ENCODE measurements at regions not wholly inside any gene's neighbourhood (a gene's known extent, or its start where the extent isn't known, plus 50 kb on each side); places are given as distances from the start of the nearest gene placed in this dataset.
A peak's percentile ranks its signal among the peaks of the same experiment; 100 is the strongest.
"Not testable (repeated sequence)": the region's sequence is repeated elsewhere in the genome, so short reads cannot be mapped to it uniquely, and the experiment has no call there.

DNA sequence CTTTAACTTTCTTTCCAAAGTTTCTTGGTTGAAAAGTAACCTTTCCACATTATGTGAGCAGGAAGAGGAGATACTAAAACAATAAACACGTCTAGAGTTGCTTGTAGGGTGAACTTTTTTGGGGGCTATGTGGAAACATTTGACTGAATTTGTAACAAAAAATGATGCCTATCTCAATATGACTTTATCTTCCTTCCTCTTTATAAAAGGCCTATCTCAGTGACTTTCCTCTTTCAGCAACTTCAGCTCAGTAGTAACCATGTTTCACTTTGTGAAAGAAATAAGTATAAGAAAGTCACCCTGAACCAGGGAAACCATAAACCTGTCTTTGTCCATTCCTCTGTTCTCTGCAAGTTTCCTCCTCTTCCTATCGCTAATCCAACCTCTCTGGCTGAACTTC, 124.7 kb upstream of the TMEM164 start:
- no peak for DNase-seq (ENCODE audit: low read depth)

DNA sequence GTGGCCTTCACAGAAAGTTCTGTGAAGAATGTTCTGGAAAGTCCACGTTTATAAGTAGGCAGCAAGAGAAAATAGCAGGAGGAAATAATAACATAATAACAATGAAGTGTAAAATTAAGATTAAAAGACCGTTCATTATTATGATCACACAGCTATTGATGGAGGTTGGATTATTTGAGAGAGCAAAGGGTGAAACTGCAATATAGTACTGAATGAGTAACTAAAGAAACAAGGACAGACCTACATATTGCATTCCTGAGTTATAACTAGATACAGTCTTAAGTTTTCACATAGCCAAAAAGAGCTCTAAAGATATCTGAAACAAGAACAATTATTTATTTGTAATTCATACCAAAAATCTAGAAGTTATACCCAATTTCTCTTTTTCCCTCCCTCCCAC, 122.9 kb upstream of the TMEM164 start:
- DNase-seq (ENCODE audit: low read depth): no peak

DNA sequence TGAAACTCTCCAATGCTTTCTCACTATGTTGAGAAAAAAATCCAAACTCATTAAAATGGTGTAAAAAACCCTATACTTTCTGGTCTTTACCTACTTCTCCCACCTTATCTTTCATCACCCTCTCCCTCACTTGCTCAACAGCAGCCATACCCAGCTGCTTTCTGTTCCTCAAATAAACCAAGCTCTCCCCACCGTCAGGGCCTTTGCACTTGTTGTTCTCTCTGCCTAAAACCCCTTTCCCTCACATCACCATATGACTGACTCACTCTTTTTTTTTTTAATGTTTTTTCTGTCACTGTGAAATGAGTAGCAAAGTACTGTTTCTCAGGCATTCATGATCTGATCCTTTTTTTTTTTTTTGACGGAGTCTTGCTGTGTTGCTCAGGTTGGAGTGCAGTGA, 122.3 kb upstream of the TMEM164 start:
- no peak for DNase-seq (ENCODE audit: low read depth)

GRCh38 chrX:109886122-109886761, 116.7 kb upstream of the TMEM164 start:
- DNase-seq (ENCODE audit: low read depth): peak; percentile 3

GRCh38 chrX:109889289-109890006, 113.5 kb upstream of the TMEM164 start:
- DNase-seq (ENCODE audit: low read depth): no peak

GRCh38 chrX:109890300-109890699, 112.6 kb upstream of the TMEM164 start:
- DNase-seq (ENCODE audit: low read depth): no peak

DNA sequence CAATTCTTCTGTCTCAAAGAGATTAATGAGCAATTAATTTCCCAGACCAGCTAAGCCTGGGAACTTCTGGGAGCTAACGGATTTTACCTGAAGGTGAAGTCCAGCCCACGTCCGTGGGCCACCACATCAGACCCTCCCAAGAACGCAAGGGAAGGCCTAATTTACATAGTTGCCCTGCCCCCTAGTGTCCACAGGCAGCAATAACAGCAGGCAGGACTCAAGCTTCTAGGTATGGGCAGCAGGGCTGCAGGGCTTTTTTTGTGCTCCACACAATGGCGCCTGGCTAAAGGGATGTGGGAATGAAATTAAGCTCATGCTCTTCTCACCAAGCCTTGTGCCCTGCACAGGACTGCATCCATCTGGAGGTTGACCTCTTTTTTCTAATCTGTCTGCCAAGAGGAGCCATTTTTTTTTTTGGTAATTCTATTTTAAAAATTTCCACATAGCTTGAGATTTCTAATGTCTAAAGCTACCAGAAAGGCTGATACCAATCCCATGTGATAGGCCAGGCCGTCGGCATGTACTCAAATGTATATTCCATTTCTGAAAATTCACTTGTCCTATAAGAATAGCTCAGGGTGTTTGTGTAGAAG, 111.9 kb upstream of the TMEM164 start:
- peak; percentile 3 for DNase-seq (ENCODE audit: low read depth)

GRCh38 chrX:109896024-109896423, 106.9 kb upstream of the TMEM164 start:
- DNase-seq (ENCODE audit: low read depth): not testable (repeated sequence)

GRCh38 chrX:109902665-109903064, 100.2 kb upstream of the TMEM164 start:
- no peak for DNase-seq (ENCODE audit: low read depth)

DNA sequence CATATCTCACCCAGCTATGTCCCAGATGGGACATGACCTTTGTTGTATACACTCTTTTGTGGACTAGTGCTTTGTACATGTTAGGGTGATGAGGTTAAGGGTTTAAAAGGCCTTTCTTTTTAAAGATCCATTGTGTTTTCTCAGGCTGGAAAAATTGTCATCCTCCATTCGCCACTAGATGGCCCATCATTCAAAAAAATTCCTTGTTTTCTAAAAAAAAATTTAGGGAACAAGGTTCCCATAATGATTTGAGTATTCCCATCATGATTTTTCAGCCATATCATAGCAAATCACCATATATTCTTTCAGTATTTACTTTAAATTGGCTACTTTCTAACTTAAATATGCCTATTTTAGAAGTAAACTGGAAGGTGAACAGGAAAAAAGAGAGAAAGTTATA, 91.9 kb upstream of the TMEM164 start:
- DNase-seq (ENCODE audit: low read depth): no peak

- DNase-seq (ENCODE audit: low read depth): not testable (repeated sequence)
Measured at GRCh38 chrX:109912993-109913392, 89.9 kb upstream of the TMEM164 start.

- no peak for DNase-seq (ENCODE audit: low read depth)
Measured at GRCh38 chrX:109914114-109914849, 88.6 kb upstream of the TMEM164 start.

DNA sequence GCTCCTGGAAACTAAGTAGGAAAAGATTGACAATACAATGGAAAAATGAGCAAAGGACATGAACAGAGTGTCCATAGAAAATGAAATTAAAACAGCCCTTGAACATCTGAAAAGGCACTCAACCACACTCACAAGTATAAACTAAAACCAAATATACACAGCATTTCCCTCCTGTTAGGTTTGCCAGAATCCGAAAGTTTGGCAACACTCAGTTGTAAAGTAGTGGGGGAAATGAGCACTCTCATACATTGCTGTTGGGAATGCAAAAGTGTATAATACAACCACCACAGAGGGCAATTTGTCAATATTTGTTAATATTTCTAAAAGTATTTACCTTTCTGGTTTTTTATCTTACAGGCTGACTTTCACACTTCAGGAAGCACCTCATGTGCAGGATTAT, 84.2 kb upstream of the TMEM164 start:
- DNase-seq (ENCODE audit: low read depth): no peak

DNA sequence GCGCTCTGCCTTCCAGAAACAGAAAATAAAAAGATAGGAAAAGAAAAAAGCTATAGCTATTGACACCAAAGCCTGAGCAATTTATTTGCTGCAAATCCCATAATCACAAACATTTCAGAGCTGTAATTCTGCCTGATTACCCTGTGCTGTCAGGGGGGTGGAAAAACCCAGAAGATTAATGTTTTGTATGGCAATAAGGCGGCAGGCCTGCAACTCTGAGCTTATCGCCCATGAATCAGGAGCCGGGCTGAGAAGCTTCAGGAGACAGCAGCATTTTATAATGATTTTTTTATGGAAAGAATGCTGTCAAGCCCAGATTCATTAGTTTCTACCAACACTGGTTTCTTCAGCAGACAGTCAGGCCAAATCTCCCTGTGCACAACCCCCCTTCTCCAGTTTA, 82.6 kb upstream of the TMEM164 start:
- no peak for DNase-seq (ENCODE audit: low read depth)

- no peak for DNase-seq (ENCODE audit: low read depth)
Measured at GRCh38 chrX:109920868-109921267, 82.0 kb upstream of the TMEM164 start.

- no peak for DNase-seq (ENCODE audit: low read depth)
Measured at GRCh38 chrX:109922190-109922589, 80.7 kb upstream of the TMEM164 start.

- DNase-seq (ENCODE audit: low read depth): not testable (repeated sequence)
Measured at GRCh38 chrX:109925003-109925402, 77.9 kb upstream of the TMEM164 start.

DNA sequence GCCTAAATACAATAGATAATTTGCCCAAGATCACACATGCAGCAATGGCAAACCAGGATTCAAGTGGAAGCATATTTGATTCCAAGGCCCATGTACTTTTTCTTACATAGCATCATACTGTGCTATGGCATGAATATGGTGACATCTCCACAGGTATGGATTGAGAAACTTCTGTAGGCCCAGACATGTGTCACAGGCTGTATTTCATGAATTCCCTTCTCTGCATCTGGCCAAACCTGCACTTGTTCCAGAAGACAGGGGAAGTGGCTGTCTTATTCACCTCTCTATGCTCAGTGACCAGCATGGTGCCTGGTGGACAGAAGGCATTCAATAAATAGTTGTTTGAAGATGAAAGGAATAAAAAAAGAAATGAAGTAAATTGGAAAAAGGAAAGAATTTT, 77.3 kb upstream of the TMEM164 start:
- no peak for DNase-seq (ENCODE audit: low read depth)

DNA sequence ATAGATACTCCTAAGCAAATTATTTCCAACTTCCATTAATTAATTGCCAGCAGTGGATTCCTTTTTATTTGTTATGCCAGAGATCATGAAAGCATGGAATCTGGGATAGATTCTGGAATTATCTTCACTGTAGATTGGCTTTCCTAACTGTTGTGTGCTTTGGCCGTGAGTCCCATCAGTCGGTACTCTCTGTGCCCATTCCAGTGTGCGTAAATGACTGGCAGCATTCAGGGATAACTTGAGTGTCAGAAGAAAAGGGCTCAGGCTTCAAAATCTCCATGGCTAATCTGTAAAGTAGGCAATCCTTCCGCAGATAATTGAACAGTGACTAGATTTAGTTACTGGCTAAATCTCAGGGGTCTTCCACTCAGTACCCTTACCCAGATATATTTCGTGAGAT, 76.8 kb upstream of the TMEM164 start:
- DNase-seq (ENCODE audit: low read depth): no peak

GRCh38 chrX:109926743-109927662, 75.9 kb upstream of the TMEM164 start:
- DNase-seq (ENCODE audit: low read depth): no peak

GRCh38 chrX:109927663-109928273, 75.1 kb upstream of the TMEM164 start:
- no peak for DNase-seq (ENCODE audit: low read depth)

Measured in activated T-cell treated with anti-CD3 and anti-CD28 coated beads for 1 hour (primary cell).